ENCODE measurements at regions not wholly inside any gene's neighbourhood (a gene's known extent, or its start where the extent isn't known, plus 50 kb on each side); places are given as distances from the start of the nearest gene placed in this dataset.

- Histone ChIP-seq H3K4me2 (ENCODE audit: low read length) (no peak overlapping the region), H3K79me2 (no peaks in the 10 kb centered on the region), H3K4me1 (no peaks in the 10 kb centered on the region), H3K27me3 (ENCODE audit: control insufficient read depth, insufficient read depth, low read length) (no peaks in the 10 kb centered on the region), H3K4me3 (ENCODE audit: low read depth, low read length) (no peak overlapping the region), H3K9me3 (ENCODE audit: control insufficient read depth, low read length) (no peaks in the 10 kb centered on the region), H3K27ac (no peak overlapping the region), H3K36me3 (ENCODE audit: control insufficient read depth, insufficient read depth, low read length) (no peaks in the 10 kb centered on the region), H3K9ac (no peak overlapping the region), H2AFZ (no peak overlapping the region)
- no peak for TF ChIP-seq CTCF (IDR thresholded peaks at IDR 0.05)
These were observed 375.2 kb downstream of the DUSP6 start for GRCh38 chr12:88977115-88977514.

- Histone ChIP-seq H3K27me3 (ENCODE audit: control insufficient read depth, insufficient read depth, low read length) (no peaks in the 10 kb centered on the region), H3K4me2 (ENCODE audit: low read length) (no peak overlapping the region), H3K79me2 (no peaks in the 10 kb centered on the region), H3K9ac (no peak overlapping the region), H3K27ac (no peak overlapping the region), H3K4me1 (no peaks in the 10 kb centered on the region), H2AFZ (no peak overlapping the region), H3K9me3 (ENCODE audit: control insufficient read depth, low read length) (no peaks in the 10 kb centered on the region), H3K4me3 (ENCODE audit: low read depth, low read length) (no peak overlapping the region), H3K36me3 (ENCODE audit: control insufficient read depth, insufficient read depth, low read length) (no peaks in the 10 kb centered on the region)
- TF ChIP-seq CTCF (IDR thresholded peaks at IDR 0.05) = no peak
These were observed 378.3 kb downstream of the DUSP6 start for GRCh38 chr12:88973998-88974397.

- Histone ChIP-seq H3K27ac (no peak overlapping the region), H3K4me3 (ENCODE audit: low read depth, low read length) (no peak overlapping the region), H3K9ac (no peak overlapping the region), H3K36me3 (ENCODE audit: control insufficient read depth, insufficient read depth, low read length) (no peaks in the 10 kb centered on the region), H3K4me1 (no peaks in the 10 kb centered on the region), H3K4me2 (ENCODE audit: low read length) (no peak overlapping the region), H3K27me3 (ENCODE audit: control insufficient read depth, insufficient read depth, low read length) (no peaks in the 10 kb centered on the region), H3K9me3 (ENCODE audit: control insufficient read depth, low read length) (no peaks in the 10 kb centered on the region), H2AFZ (no peak overlapping the region), H3K79me2 (no peaks in the 10 kb centered on the region)
- no peak for TF ChIP-seq CTCF (IDR thresholded peaks at IDR 0.05)
These were observed 381.6 kb downstream of the DUSP6 start for GRCh38 chr12:88970740-88971139.

- Histone ChIP-seq H3K27ac (no peak overlapping the region), H3K4me3 (ENCODE audit: low read depth, low read length) (no peak overlapping the region), H3K4me1 (no peaks in the 10 kb centered on the region), H3K4me2 (ENCODE audit: low read length) (no peak overlapping the region), H2AFZ (no peak overlapping the region), H3K36me3 (ENCODE audit: control insufficient read depth, insufficient read depth, low read length) (no peaks in the 10 kb centered on the region), H3K79me2 (no peaks in the 10 kb centered on the region), H3K9ac (no peak overlapping the region), H3K27me3 (ENCODE audit: control insufficient read depth, insufficient read depth, low read length) (no peaks in the 10 kb centered on the region), H3K9me3 (ENCODE audit: control insufficient read depth, low read length) (no peaks in the 10 kb centered on the region)
- no peak for TF ChIP-seq CTCF (IDR thresholded peaks at IDR 0.05)
These were observed 383.2 kb downstream of the DUSP6 start for GRCh38 chr12:88969127-88969526.

GRCh38 chr12:88960213-88960878 lies 380.1 kb upstream of the KITLG start:
- H3K27ac ChIP-seq = no peak overlapping the region

More at GRCh38 chr12:88960213-88960878, 380.1 kb upstream of the KITLG start:
- no peaks in the 10 kb centered on the region for H3K27me3 ChIP-seq (ENCODE audit: control insufficient read depth, insufficient read depth, low read length)
- H3K4me2 ChIP-seq (ENCODE audit: low read length) = no peak overlapping the region
- H2AFZ ChIP-seq = no peak overlapping the region
- H3K79me2 ChIP-seq = no peaks in the 10 kb centered on the region
- no peak overlapping the region for H3K4me3 ChIP-seq (ENCODE audit: low read depth, low read length)
- H3K36me3 ChIP-seq (ENCODE audit: control insufficient read depth, insufficient read depth, low read length) = no peaks in the 10 kb centered on the region
- TF ChIP-seq CTCF (IDR thresholded peaks at IDR 0.05) = no peak
- H3K9me3 ChIP-seq (ENCODE audit: control insufficient read depth, low read length) = no peaks in the 10 kb centered on the region
- no peaks in the 10 kb centered on the region for H3K4me1 ChIP-seq
- H3K9ac ChIP-seq = no peak overlapping the region
